H1 (cell line): ENCODE measurements at regions not wholly inside any gene's neighbourhood (a gene's known extent, or its start where the extent isn't known, plus 50 kb on each side); places are given as distances from the start of the nearest gene placed in this dataset.

Experiments used
- CTCF ChIA-PET: fragments of 300-600 bp; sonication (Branson Sonifier 250); formaldehyde crosslinking; loops from one replicate; lab custom pipeline; 2021; ENCODE audit not compliant: partially characterized antibody; lab: Charles Lee
- POLR2A ChIA-PET: fragments of 300-600 bp; sonication (Branson Sonifier 250); formaldehyde crosslinking; loops from one replicate; lab custom pipeline; 2021; ENCODE audit warnings: inconsistent platforms; ENCODE audit not compliant: partially characterized antibody; lab: Charles Lee
- DNase-seq, 2 experiments: peaks; one replicate each; pipeline versions ENCODE4 v3.0.0 to v3.0.0-alpha.2; 2010 to 2022; ENCODE audit warnings: low spot score in 2 of 2, low read depth in 1 of 2, mixed read lengths in 1 of 2
- FAIRE-seq: peaks from 2 replicates; lab custom pipeline; 2011; peaks lifted over from hg19 to GRCh38; lab: Jason Lieb, UNC
- H2AFZ ChIP-seq: 2 replicates; pipeline ENCODE4 v1.8.1; 2012; ENCODE audit warnings: low read length, inconsistent platforms
- H2AK5ac ChIP-seq: 2 replicates; pipeline ENCODE4 v1.6.1; 2013; ENCODE audit warnings: low read depth, low read length
- H2BK120ac ChIP-seq: replicated peaks from 2 replicates; pipeline ENCODE3; 2013; ENCODE audit warnings: low read depth, low read length, inconsistent platforms
- H2BK12ac ChIP-seq: 2 replicates; pipeline ENCODE4 v1.6.1; 2013; ENCODE audit warnings: low read depth, low read length
- H2BK15ac ChIP-seq: 2 replicates; pipeline ENCODE4 v1.6.1; 2013; ENCODE audit warnings: low read length
- H2BK20ac ChIP-seq: 2 replicates; pipeline ENCODE4 v1.6.1; 2013; ENCODE audit warnings: low read length
- H2BK5ac ChIP-seq: 2 replicates; pipeline ENCODE4 v1.6.1; 2013; ENCODE audit warnings: low read depth, low read length
- H3K14ac ChIP-seq: 2 replicates; pipeline ENCODE4 v1.6.1; 2013; ENCODE audit warnings: inconsistent platforms; ENCODE audit not compliant: insufficient read length
- H3K18ac ChIP-seq: 2 replicates; pipeline ENCODE4 v1.6.1; 2013; ENCODE audit warnings: low read length; ENCODE audit errors: extremely low read depth
- H3K23ac ChIP-seq: 2 replicates; pipeline ENCODE4 v1.6.1; 2013; ENCODE audit warnings: inconsistent platforms; ENCODE audit not compliant: insufficient read length
- H3K23me2 ChIP-seq: 2 replicates; pipeline ENCODE4 v1.6.1; 2013; ENCODE audit warnings: low read depth, low read length
- H3K27ac ChIP-seq: 2 replicates; pipeline ENCODE4 v1.6.1; 2011; ENCODE audit warnings: low read depth, low read length, inconsistent platforms
- H3K27me3 ChIP-seq, 4 experiments: replicated peaks in 1 of 4; 1 replicate in 1 of 4; 2 replicates in 3 of 4; pipeline versions ENCODE4 v1.6.1 to v1.8.1; 2011 to 2013; ENCODE audit warnings: low read length in 3 of 4, mild to moderate bottlenecking in 3 of 4, inconsistent platforms in 2 of 4, mixed read lengths in 2 of 4, moderate library complexity in 1 of 4; ENCODE audit not compliant: control insufficient read depth in 3 of 4, insufficient read depth in 3 of 4; ENCODE audit errors: extremely low read depth in 1 of 4
- H3K36me3 ChIP-seq, 4 experiments: 2 replicates each; pipeline versions ENCODE4 v1.6.1 to v1.8.1; 2011 to 2013; ENCODE audit warnings: mild to moderate bottlenecking in 4 of 4, low read length in 3 of 4, moderate library complexity in 2 of 4, control low read depth in 1 of 4, inconsistent platforms in 1 of 4; ENCODE audit not compliant: insufficient read depth in 4 of 4, control insufficient read depth in 2 of 4
- H3K4ac ChIP-seq: replicated peaks from 2 replicates; pipeline ENCODE3; 2013; ENCODE audit warnings: low read length, low read depth, mixed read lengths, inconsistent platforms; ENCODE audit not compliant: insufficient read length
- H3K4me1 ChIP-seq, 4 experiments: replicated peaks in 1 of 4; 1 replicate in 1 of 4; 2 replicates in 3 of 4; pipeline versions ENCODE4 v1.6.1 to v1.8.1; 2011 to 2013; ENCODE audit warnings: low read length in 3 of 4, inconsistent platforms in 2 of 4, mixed read lengths in 1 of 4; ENCODE audit not compliant: insufficient read depth in 4 of 4, control insufficient read depth in 3 of 4
- H3K4me2 ChIP-seq, 2 experiments: 2 replicates each; pipeline versions ENCODE4 v1.6.1 to v1.8.1; 2011 to 2013; ENCODE audit warnings: low read depth in 2 of 2, low read length in 2 of 2, control low read depth in 1 of 2, inconsistent platforms in 1 of 2, mild to moderate bottlenecking in 1 of 2; ENCODE audit not compliant: insufficient read depth in 1 of 2
- H3K4me3 ChIP-seq, 4 experiments: fragments of 200-600, 300-600 bp in 1 of 4; sonication (generic), shearing (Covaris generic), sonication (Bioruptor Twin) in 1 of 4; 2 replicates each; pipeline versions ENCODE4 v1.5.1 to v1.8.1; 2011 to 2016; ENCODE audit warnings: low read length in 4 of 4, low read depth in 3 of 4, control low read depth in 2 of 4, inconsistent platforms in 2 of 4, mild to moderate bottlenecking in 2 of 4, mixed read lengths in 1 of 4, moderate library complexity in 1 of 4; ENCODE audit not compliant: insufficient read depth in 2 of 4; ENCODE audit errors: extremely low read depth in 1 of 4
- H3K56ac ChIP-seq: replicated peaks from 2 replicates; pipeline ENCODE3; 2013; ENCODE audit warnings: low read depth, mild to moderate bottlenecking, mixed read lengths, low read length, inconsistent platforms; ENCODE audit not compliant: insufficient read length
- H3K79me1 ChIP-seq: 2 replicates; pipeline ENCODE4 v1.6.1; 2013; ENCODE audit warnings: low read depth, low read length, control low read depth
- H3K79me2 ChIP-seq, 2 experiments: 2 replicates each; pipeline versions ENCODE4 v1.6.1 to v1.8.1; 2012 to 2013; ENCODE audit warnings: low read length in 2 of 2, mild to moderate bottlenecking in 2 of 2, inconsistent platforms in 1 of 2; ENCODE audit not compliant: insufficient read depth in 2 of 2, control insufficient read depth in 1 of 2
- H3K9ac ChIP-seq, 4 experiments: replicated peaks in 1 of 4; 1 replicate in 1 of 4; 2 replicates in 3 of 4; pipeline versions ENCODE4 v1.6.1 to v1.8.1; 2011 to 2013; ENCODE audit warnings: low read depth in 3 of 4, low read length in 3 of 4, control low read depth in 2 of 4, mild to moderate bottlenecking in 2 of 4, moderate library complexity in 2 of 4, inconsistent platforms in 1 of 4; ENCODE audit errors: extremely low read depth in 1 of 4
- H3K9me3 ChIP-seq, 2 experiments: 2 replicates each; pipeline versions ENCODE4 v1.6.1 to v1.8.1; 2012 to 2013; ENCODE audit warnings: mild to moderate bottlenecking in 2 of 2, moderate library complexity in 2 of 2, control low read depth in 1 of 2, inconsistent platforms in 1 of 2, low read depth in 1 of 2, low read length in 1 of 2, mixed read lengths in 1 of 2; ENCODE audit not compliant: insufficient read depth in 2 of 2
- H4K20me1 ChIP-seq, 2 experiments: replicated peaks in 1 of 2; 2 replicates each; pipeline versions ENCODE3 to v1.8.1; 2011 to 2013; ENCODE audit warnings: inconsistent platforms in 2 of 2, low read length in 2 of 2, mild to moderate bottlenecking in 1 of 2; ENCODE audit not compliant: insufficient read depth in 2 of 2, control insufficient read depth in 1 of 2
- H4K5ac ChIP-seq: 2 replicates; pipeline ENCODE4 v1.6.1; 2013; ENCODE audit warnings: low read length, low read depth, mixed read lengths, inconsistent platforms; ENCODE audit not compliant: insufficient read length
- H4K8ac ChIP-seq: 2 replicates; pipeline ENCODE4 v1.8.0; 2013; ENCODE audit warnings: mild to moderate bottlenecking, moderate library complexity, low read length, inconsistent platforms; ENCODE audit not compliant: insufficient read depth; ENCODE audit errors: extremely low read depth
- H4K91ac ChIP-seq: replicated peaks from 2 replicates; pipeline ENCODE3; 2013; ENCODE audit warnings: low read length, mixed read lengths, inconsistent platforms; ENCODE audit not compliant: insufficient read length
- BACH1 ChIP-seq: IDR thresholded peaks from 2 replicates; pipeline ENCODE4 v1.6.1; 2012; ENCODE audit warnings: low read length, improper control_type of control experiment
- HDAC2 ChIP-seq, 2 experiments: fragments of 300-600 bp in 1 of 2; sonication (generic) in 1 of 2; IDR thresholded peaks; 2 replicates each; pipeline ENCODE4 v1.6.1; 2011 to 2012; ENCODE audit warnings: low read depth in 2 of 2, low read length in 2 of 2, mild to moderate bottlenecking in 2 of 2, moderate library complexity in 2 of 2, borderline replicate concordance in 1 of 2, inconsistent platforms in 1 of 2
- POLR2AphosphoS5 ChIP-seq: IDR thresholded peaks from 2 replicates; pipeline ENCODE4 v1.6.1; 2011; ENCODE audit warnings: low read depth, low read length
- POU5F1 ChIP-seq: IDR thresholded peaks from 2 replicates; pipeline ENCODE4 v1.6.1; 2011; ENCODE audit warnings: low read depth, mild to moderate bottlenecking, low read length, moderate library complexity
- RBBP5 ChIP-seq: IDR thresholded peaks from 2 replicates; pipeline ENCODE4 v1.7.1; 2012; ENCODE audit warnings: low read depth, mild to moderate bottlenecking, inconsistent platforms, low read length, moderate library complexity, borderline replicate concordance
- RXRA ChIP-seq: IDR thresholded peaks from 2 replicates; pipeline ENCODE4 v1.6.1; 2011; ENCODE audit warnings: low read depth, mild to moderate bottlenecking, low read length, moderate library complexity; ENCODE audit not compliant: insufficient read depth
- TAF7 ChIP-seq: optimal IDR thresholded peaks from 2 replicates; pipeline ENCODE3; 2011; ENCODE audit warnings: low read depth, mild to moderate bottlenecking, inconsistent platforms, low read length, moderate library complexity, borderline replicate concordance
- ZNF274 ChIP-seq: IDR thresholded peaks from 2 replicates; pipeline ENCODE4 v1.7.0; 2012; ENCODE audit warnings: low read length, borderline replicate concordance; ENCODE audit errors: extremely low read depth
- WGBS, 2 experiments: shearing (Covaris generic) in 1 of 2; methylation state at CpG; one replicate each; pipeline versions ENCODE4 v1.1.6 to v1.1.7; 2013 to 2015; ENCODE audit warnings: low lambda C conversion rate in 2 of 2, mixed read lengths in 2 of 2, inconsistent platforms in 1 of 2, low coverage in 1 of 2, missing lambda C conversion rate in 1 of 2; ENCODE audit not compliant: insufficient replicate concordance in 2 of 2, insufficient coverage in 1 of 2, insufficient read length in 1 of 2; ENCODE audit errors: extremely low coverage in 1 of 2, missing lambda C conversion rate in 1 of 2; 5-methylcytosine and 5-hydroxymethylcytosine counted together

GRCh38 chr13:71304861-71305260, 562.1 kb downstream of the DACH1 start:
- no peak overlapping the region for H3K9ac ChIP-seq
- H2AK5ac ChIP-seq, result no peak overlapping the region
- H2BK12ac ChIP-seq, result no peak overlapping the region
- no peaks in the 10 kb centered on the region for H3K4me1 ChIP-seq
- H3K14ac ChIP-seq, result no peak overlapping the region
- no peak overlapping the region for H4K91ac ChIP-seq
- no peaks in the 10 kb centered on the region for H4K20me1 ChIP-seq
- no peak overlapping the region for H3K4me3 ChIP-seq
- no peak overlapping the region for H4K8ac ChIP-seq
- FAIRE-seq (no peak), DNase-seq (no peak)
- no peak overlapping the region for H2BK120ac ChIP-seq
- no peak overlapping the region for H2BK20ac ChIP-seq
- H2BK15ac ChIP-seq, result no peak overlapping the region
- H2BK5ac ChIP-seq, result no peak overlapping the region
- no peak overlapping the region for H2AFZ ChIP-seq
- no peaks in the 10 kb centered on the region for H3K36me3 ChIP-seq
- no peak overlapping the region for H3K27ac ChIP-seq
- no peaks in the 10 kb centered on the region for H3K23me2 ChIP-seq
- H4K5ac ChIP-seq, result no peak overlapping the region
- no peak overlapping the region for H3K23ac ChIP-seq
- no peak overlapping the region for H3K4ac ChIP-seq
- ChIA-PET CTCF (interaction anchor here (1.0 kb wide), 1 partner anchor 574 kb away, joined by 3 read pairs; no protein-coding TSS in a partner anchor), POLR2A (no interaction called here)
- H3K79me1 ChIP-seq, result no peaks in the 10 kb centered on the region
- no peak overlapping the region for H3K56ac ChIP-seq
- H3K9me3 ChIP-seq, result no peaks in the 10 kb centered on the region
- no peaks in the 10 kb centered on the region for H3K79me2 ChIP-seq
- no peaks in the 10 kb centered on the region for H3K27me3 ChIP-seq
- no peak overlapping the region for H3K4me2 ChIP-seq
- no peak for TF ChIP-seq TAF7
- no peak for TF ChIP-seq BACH1
- no peak for TF ChIP-seq ZNF274
- no peak for TF ChIP-seq POU5F1
- TF ChIP-seq RXRA, result no peak
- no peak for TF ChIP-seq HDAC2 (IDR thresholded peaks at IDR 0.05; ENCODE audit: borderline replicate concordance in 1 of 2, low read depth in 2 of 2, low read length in 2 of 2)
- TF ChIP-seq RBBP5, result no peak
- no peak for TF ChIP-seq POLR2AphosphoS5
- 65% methylated on average over 3 of the region's 3 CpGs; no CpG with 5 or more reads in 1 of the 2 experiments for WGBS, 2 experiments
- no peak overlapping the region for H3K18ac ChIP-seq
